22Rv1 (cell line): ENCODE measurements at regions not wholly inside any gene's neighbourhood (a gene's known extent, or its start where the extent isn't known, plus 50 kb on each side); places are given as distances from the start of the nearest gene placed in this dataset.

Source experiments
- ZFX ChIP-seq: fragments of 450-650 bp; IDR thresholded peaks from 2 replicates; pipeline ENCODE4 v1.6.1; 2017; ENCODE audit warnings: antibody characterized with exemption, borderline replicate concordance
- TF ChIP-seq, protein P1 (sequence below): fragments of 450-650 bp; IDR thresholded peaks from 2 replicates; pipeline ENCODE4 v1.5.1; 2017; ENCODE audit warnings: mild to moderate bottlenecking

- TF ChIP-seq, protein P1, sequence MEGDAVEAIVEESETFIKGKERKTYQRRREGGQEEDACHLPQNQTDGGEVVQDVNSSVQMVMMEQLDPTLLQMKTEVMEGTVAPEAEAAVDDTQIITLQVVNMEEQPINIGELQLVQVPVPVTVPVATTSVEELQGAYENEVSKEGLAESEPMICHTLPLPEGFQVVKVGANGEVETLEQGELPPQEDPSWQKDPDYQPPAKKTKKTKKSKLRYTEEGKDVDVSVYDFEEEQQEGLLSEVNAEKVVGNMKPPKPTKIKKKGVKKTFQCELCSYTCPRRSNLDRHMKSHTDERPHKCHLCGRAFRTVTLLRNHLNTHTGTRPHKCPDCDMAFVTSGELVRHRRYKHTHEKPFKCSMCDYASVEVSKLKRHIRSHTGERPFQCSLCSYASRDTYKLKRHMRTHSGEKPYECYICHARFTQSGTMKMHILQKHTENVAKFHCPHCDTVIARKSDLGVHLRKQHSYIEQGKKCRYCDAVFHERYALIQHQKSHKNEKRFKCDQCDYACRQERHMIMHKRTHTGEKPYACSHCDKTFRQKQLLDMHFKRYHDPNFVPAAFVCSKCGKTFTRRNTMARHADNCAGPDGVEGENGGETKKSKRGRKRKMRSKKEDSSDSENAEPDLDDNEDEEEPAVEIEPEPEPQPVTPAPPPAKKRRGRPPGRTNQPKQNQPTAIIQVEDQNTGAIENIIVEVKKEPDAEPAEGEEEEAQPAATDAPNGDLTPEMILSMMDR = no peak
- TF ChIP-seq ZFX = no peak
These were observed 519.4 kb upstream of the ZNF337 start for GRCh38 chr20:26216025-26216424.
